DMS79 (cell line): ENCODE measurements at regions not wholly inside any gene's neighbourhood (a gene's known extent, or its start where the extent isn't known, plus 50 kb on each side); places are given as distances from the start of the nearest gene placed in this dataset.
"Not testable (repeated sequence)": the region's sequence is repeated elsewhere in the genome, so short reads cannot be mapped to it uniquely, and the experiment has no call there.

Experiments
- DNase-seq: peaks from one replicate; lab custom pipeline; 2025; lab: John Stamatoyannopoulos, UW

DNA sequence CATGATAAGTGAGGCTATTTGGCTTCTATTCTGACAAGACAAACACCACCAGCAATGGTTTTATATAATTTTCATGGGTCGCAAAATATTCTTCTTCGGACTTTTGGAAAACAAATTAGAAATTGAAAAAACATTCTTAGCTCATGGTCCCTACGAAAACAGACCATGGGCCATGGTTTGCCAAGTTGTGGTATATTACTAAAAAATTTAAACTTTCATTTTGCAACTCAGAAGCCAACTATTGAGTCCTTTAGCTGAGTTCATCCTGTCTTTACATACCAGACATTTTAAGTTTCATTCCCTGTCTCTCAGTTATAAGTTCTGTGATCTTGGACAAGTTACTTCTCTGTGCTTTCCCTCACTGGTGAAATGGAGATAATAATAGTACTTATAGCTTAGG, 198.1 kb downstream of the CSNK1G3 start:
- no peak for DNase-seq

DNA sequence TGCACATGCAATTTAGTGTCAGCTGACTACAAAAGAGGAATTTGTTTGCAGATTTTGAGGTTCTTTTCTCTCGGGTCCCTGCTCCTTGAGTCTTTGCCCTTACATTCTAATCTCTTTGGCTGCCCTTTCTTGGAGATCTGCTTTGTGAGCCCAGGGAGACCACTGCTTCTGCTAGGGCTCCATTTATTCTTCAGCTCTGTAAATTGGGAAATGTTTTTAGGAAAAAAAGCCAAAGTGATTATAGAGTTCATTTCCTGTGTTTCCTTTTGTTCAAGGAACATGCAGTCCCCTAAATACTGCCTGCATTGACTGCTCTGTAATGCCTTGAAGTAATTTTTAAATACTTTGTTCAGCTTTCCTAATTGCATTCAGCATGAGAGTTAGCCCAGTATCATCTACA, 197.4 kb downstream of the CSNK1G3 start:
- no peak for DNase-seq

DNA sequence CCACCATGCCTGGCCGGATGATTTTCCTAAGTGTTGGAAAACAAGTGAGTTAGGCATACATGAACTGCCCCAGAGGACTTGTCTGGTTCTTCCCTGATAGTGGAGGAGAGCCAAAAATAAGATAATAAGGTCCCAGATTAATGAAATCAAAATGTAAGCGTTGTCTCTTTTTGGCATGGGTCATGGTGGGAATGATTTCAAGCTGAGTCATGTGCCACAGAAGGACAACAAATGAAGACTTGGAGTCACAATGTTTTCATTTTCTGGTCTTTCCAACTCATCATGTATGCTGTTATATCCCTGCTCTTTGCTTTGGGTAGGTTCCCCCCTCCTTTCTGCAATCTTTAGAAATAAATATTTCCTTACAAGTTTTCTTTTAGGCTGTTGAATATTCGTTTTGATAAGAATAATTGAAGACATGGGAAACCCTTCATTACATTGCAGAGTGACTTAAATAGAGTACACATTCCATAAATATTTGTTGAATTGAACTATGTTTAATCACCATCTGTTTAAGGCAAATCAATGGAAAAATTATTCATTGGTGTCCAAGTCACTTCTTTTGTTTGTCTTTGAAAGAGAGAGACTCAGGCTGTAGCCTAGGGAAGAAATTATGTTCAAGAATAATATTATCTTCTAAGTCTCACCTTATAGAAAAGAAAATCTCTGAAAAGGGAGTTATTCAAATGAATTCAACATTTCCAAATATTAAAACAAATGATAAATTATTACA, 196.3 kb downstream of the CSNK1G3 start:
- DNase-seq: no peak

DNA sequence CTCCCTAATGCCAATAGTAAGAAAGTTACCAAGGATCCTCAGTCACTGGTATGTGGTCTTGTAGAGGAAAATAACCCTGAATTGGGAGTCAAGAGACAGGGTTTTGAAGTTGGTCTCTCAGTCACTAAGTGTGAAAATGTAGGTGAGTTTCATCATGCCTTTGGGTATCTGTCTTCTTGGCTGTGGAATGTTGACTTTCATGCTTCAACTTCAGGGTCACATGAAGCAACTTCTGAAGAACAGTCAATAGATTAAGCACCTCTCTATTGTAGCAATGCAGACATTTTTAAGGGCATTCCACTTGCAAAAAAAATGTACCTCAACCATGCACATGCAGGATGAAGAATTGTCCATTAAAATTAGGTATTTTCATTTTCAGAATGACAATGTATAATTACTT, 194.6 kb downstream of the CSNK1G3 start:
- no peak for DNase-seq

DNA sequence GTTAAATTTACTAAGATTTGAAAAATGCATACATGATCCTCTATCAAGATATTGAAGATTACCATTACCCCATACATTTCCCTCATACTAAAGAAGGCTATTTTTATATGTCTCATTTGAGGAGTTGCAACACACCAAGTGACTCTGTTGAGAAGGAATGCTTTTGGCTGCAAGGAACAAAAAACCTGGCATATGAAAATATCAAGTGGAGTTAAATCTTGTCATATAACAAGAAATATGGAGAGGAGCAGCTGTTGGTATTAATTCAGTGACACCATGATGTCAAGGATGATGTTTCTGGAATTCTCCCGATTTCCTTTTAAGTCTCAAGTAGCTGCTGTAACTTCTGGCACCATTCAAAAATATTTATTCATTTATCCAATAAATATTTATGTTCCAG, 193.8 kb downstream of the CSNK1G3 start:
- DNase-seq: no peak

DNA sequence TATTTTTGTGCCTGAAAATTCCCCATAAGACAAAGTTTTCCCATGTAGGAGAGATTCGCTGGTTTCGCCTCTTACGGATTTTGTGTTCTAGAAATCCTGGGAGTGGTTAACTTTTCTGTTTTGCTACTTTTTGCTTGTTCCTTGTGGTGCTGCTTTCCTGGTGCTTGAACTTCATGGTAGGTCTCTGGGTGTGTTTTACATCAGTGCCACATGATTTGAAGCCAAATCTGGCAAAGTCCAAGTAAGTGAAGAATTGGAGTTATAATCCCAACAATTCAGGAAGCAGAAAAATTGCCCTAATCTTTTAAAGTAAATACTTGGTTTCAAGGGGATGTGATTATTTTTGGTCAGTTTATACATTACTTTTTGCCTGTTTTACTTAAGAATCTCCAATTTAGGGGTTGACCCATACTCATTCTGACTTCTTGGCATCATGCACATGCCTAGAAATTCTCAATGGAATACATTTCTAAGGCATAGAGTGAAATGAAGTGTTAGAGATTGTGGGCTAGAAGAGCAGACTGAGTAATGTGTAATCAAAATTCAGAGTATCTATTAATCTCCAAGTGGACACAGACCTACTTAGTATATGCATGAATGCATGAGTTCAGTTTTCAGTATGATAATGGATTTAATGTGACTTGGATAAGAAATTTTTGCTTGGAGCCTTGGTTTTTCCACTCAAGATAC, 189.7 kb downstream of the CSNK1G3 start:
- peak; percentile 68 for DNase-seq

DNA sequence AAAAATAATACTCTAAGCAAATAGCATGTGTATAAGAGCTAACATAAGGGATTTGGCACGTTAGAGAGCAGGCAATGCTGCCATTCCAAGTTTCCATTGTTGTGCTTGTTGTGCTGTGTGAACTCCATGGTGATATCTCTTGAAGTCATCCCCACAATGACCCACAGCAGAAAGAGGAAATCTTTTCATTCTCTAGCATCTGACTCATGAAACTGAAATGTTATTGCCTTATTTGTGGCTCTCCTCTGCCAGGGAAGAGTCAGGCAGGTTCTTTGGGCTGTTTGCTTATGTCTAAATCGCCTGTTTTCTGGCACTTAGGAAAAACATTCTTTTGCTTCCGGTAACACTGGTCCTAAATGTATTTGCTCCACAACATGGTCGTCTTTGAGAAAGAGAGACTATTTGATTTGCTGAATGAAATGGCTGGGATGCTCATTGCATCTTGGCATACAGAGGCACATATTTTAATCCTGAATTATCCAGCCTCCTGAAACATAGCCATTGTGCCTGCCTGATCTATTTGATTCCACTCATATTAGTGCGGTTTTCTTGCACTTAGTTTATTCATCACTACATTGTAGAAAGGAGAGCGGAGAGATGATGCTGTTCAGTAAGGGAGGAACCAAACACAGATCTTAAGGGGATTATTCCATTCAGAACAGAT, 188.8 kb downstream of the CSNK1G3 start:
- DNase-seq: no peak

DNA sequence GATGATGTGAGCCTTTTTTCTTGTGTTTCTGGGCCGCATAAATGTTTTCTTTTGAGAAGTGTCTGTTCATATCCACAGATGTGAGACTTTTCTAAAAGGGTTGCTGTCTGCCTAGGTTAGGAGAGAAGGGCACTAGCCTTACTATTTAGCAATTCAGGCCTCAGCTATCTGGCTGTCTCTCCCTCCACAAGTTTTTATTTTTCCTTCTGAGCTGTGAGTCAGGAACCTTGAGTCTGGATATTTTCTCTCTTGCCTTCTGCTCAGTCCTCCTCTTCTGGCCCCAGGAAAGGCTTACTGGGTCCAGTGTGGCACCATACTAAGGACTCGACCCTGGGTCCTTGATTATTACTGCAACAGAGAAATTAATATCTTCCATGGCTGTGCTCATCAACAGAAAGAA, 187.6 kb downstream of the CSNK1G3 start:
- DNase-seq: no peak

DNA sequence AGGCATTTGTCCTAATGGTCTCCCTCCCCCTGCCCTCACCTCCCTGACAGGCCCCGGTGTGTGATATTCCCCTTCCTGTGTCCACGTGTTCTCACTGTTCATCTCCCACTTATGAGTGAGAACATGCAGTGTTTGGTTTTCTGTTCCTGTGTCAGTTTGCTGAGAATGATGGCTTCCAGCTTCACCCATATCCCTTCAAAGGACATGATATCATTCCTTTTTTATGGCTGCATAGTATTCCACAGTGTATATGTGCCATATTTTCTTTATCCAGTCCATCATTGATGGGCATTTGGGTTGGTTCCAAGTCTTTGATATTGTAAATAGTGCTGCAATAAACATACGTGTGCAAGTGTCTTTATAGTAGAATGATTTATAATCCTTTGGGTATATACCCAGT, 187.0 kb downstream of the CSNK1G3 start:
- not testable (repeated sequence) for DNase-seq

DNA sequence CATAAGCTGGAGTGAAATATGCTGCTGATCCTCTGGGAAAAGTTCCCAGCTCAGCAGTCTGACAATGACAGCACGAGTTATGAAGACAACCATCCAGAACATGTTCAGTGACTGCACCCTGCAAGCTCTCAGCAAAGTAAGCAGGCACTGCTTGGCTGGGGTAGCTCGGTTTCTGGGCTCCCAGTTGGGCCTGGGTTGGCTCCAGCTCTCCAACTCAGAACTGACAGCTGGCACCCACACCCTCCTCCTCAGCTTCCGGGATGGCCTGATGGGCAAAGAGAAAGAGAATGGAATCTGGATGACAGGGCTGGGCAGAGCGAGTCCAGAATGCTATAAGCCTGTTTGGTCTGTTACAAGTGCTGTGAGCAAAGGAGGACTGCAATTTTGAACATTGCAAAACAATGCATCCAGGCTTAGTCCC, 185.0 kb downstream of the CSNK1G3 start:
- DNase-seq: no peak

DNA sequence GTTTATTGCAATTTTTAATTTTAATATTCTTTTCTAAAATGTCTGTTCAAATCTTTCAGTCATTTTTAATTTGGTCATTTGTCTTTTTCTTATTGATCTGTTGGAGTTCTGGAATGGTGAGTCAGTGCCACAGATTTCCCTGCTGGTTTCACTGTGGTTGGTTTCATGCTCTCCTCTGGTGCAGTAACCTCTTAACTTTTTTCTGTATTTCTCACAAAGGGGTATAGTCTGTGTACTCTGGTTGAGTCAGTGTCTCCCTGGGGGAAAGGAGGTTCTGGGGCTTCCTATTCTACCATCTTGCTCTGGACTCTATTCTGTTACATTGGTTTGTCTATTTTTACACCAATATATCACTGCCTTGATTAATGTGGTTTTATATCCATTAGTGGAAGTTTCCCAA, 178.8 kb downstream of the CSNK1G3 start:
- no peak for DNase-seq

DNA sequence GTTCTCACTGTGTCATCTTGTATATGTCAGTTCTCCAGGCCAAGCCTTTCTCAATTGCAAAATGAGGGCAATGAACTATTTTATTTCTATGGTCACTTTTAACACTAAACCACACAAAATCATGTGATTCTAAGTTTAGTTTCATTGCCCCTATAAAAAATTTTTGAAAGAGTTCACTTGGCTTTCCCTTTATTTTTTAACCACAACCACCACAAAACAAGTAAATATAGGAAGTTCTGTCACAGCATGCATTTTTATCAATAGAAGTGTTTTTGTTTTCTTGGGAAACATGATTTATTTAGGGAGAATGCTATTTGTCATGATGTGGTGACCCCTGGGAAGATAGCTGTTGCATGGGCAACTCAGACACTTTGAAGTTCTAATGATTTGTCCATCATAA, 169.1 kb downstream of the CSNK1G3 start:
- DNase-seq: no peak

DNA sequence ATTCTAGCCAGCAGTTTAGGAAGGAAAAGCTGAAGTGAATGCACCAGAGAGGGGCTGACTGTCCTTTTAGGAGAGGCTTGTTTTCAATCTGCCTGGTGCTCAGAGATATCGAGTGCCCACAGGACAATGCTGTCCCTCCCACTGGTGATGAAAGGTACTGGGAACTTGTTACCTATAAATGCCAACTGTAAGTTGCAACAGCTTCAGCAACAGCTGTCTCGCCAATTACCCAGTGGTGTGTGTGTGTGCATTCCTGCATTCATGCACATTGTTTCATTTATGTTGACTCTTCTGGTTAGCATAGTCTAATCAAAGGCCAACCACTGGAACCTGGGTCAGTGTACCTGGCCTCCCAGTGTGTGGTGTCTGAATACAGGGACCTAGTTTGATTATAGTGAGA, 161.1 kb downstream of the CSNK1G3 start:
- no peak for DNase-seq

DNA sequence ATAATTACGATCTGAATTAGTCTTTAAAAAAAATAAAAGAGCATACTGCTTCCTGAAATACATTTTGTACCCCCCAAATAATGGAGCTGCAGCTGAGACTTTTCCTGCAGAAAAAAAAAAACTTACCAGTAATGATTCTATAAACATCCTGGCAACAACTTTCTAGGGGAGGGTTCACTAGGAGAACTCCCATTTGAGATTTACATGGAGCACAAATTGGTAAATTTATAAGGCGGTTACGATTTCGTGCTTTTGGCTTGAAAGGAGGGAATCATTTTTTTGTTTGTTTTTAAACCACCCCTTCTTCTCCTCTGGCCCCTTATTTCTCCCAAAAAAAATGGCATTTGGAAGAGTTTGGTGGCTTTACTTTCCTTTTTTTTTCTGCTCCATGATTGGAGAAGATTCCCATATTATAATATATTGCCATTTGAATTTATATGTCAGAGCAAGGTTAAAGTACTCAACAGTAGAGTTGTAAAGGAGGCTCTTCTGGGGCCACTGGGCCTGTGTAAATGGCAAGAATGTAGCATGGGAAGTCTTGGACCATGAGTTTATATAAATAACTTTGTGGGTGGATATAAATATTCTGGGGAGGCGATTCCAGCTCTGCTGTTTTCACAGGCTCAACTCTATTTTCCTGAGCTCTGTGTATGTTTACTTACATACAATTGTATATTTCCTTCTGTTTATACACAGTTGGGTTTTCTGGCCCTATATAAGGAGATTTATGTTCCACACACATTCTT, 159.9 kb downstream of the CSNK1G3 start:
- no peak for DNase-seq

DNA sequence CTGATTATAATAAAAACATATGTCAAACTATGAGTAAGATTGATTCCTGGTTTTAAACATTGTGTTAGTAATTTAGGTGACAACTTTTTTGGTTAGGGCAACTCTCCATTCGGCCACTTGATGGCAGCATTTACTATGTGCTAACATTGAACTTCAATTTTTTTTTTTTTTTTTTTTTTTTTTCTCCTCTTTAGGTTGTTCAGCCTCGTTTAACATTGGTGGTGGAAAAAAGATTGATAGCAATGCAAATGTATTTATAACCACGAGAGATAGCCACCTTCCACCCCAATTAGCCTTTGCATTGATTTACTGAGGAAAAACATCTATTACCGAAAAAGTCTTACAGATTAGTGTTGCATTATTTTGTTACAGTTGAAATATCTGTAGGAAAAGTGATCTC, 159.1 kb downstream of the CSNK1G3 start:
- no peak for DNase-seq
